ENCODE measurements at regions not wholly inside any gene's neighbourhood (a gene's known extent, or its start where the extent isn't known, plus 50 kb on each side); places are given as distances from the start of the nearest gene placed in this dataset.

GRCh38 chr2:8368463-8368862, 313.4 kb upstream of the ID2 start:
- Histone ChIP-seq H4K20me1 (ENCODE audit: insufficient read depth) (no peaks in the 10 kb centered on the region), H2AFZ (ENCODE audit: low read depth, low read length, poor library complexity, severe bottlenecking) (no peak overlapping the region), H3K9ac (ENCODE audit: low read length) (no peak overlapping the region), H3K27ac (ENCODE audit: low read depth, low read length) (no peak overlapping the region), H3K4me2 (ENCODE audit: low read length) (no peak overlapping the region), H3K9me3 (ENCODE audit: control insufficient read depth in 1 of 2, insufficient read depth in 1 of 2, low read depth in 1 of 2, low read length in 2 of 2) (no peaks in the 10 kb centered on the region), H3K79me2 (ENCODE audit: insufficient read depth, low read length) (no peaks in the 10 kb centered on the region), H3K27me3 (ENCODE audit: insufficient read depth, low read length) (no peaks in the 10 kb centered on the region), H3K4me1 (ENCODE audit: control insufficient read depth in 1 of 2, insufficient read depth in 2 of 2, low read length in 2 of 2) (no peaks in the 10 kb centered on the region), H3K36me3 (ENCODE audit: control insufficient read depth in 1 of 2, insufficient read depth in 2 of 2, low read length in 2 of 2) (no peaks in the 10 kb centered on the region), H3K4me3 (replicated peaks in 1 of 2; ENCODE audit: low read depth in 1 of 2, low read length in 2 of 2) (no peak overlapping the region), H3K9me2 (ENCODE audit: insufficient read depth) (no peaks in the 10 kb centered on the region)
- RAD21 ChIA-PET (ENCODE audit: low non-redundant PET in 1 of 2, low total read pairs in 2 of 2, uncharacterized antibody in 2 of 2, unreplicated experiment in 2 of 2) = no interaction called here
- no TSS peak for BruUV-seq (replicated peaks)
- intact Hi-C loops (cut with micrococcal nuclease) = no loop called here
- TF ChIP-seq JUND (IDR thresholded peaks at IDR 0.05) (no peak), ZBTB33 (IDR thresholded peaks at IDR 0.05; ENCODE audit: extremely low read depth, insufficient replicate concordance, low read length) (no peak), EZH2phosphoT487 (IDR thresholded peaks at IDR 0.05; ENCODE audit: borderline replicate concordance) (no peak), ZNF274 (IDR thresholded peaks at IDR 0.05; ENCODE audit: low read depth, low read length) (no peak), REST (IDR thresholded peaks at IDR 0.05; ENCODE audit: low read depth) (no peak), POLR2AphosphoS5 (IDR thresholded peaks at IDR 0.05; ENCODE audit: low read depth, low read length) (no peak), SRF (IDR thresholded peaks at IDR 0.05; ENCODE audit: low read depth) (no peak), RAD21 (IDR thresholded peaks at IDR 0.05; ENCODE audit: low read depth) (no peak), CTCF (IDR thresholded peaks at IDR 0.05 in 2 of 3, conservative IDR thresholded peaks at IDR 0.05 in 1 of 3; ENCODE audit: borderline replicate concordance in 1 of 3, insufficient read depth in 1 of 3, low read depth in 2 of 3, low read length in 2 of 3) (no peak), ATF3 (IDR thresholded peaks at IDR 0.05) (no peak), ELF1 (IDR thresholded peaks at IDR 0.05; ENCODE audit: borderline replicate concordance, low read depth) (no peak), YY1 (IDR thresholded peaks at IDR 0.05; ENCODE audit: extremely low read depth, insufficient replicate concordance, low read depth, low read length) (no peak), FOSL1 (IDR thresholded peaks at IDR 0.05; ENCODE audit: low read depth) (no peak), CBX3 (IDR thresholded peaks at IDR 0.05; ENCODE audit: low read depth) (no peak), SP1 (IDR thresholded peaks at IDR 0.05; ENCODE audit: low read depth) (no peak), EGR1 (IDR thresholded peaks at IDR 0.05; ENCODE audit: low read depth) (no peak), POLR2A (IDR thresholded peaks at IDR 0.05; ENCODE audit: borderline replicate concordance, extremely low read depth, insufficient read depth, insufficient read length) (no peak), EZH2 (IDR thresholded peaks at IDR 0.05) (no peak), SIN3A (IDR thresholded peaks at IDR 0.05; ENCODE audit: low read depth) (no peak), CEBPB (IDR thresholded peaks at IDR 0.05; ENCODE audit: low read depth) (no peak)
- POLR2A ChIA-PET = no interaction called here
- no peak for ATAC-seq
- no peak for DNase-seq (ENCODE audit: low read depth, low spot score)
- CTCF ChIA-PET = no interaction called here
